ENCODE measurements at regions not wholly inside any gene's neighbourhood (a gene's known extent, or its start where the extent isn't known, plus 50 kb on each side); places are given as distances from the start of the nearest gene placed in this dataset.

- no peak for DNase-seq
Observed at GRCh38 chr18:40929399-40929798, 1025.6 kb upstream of the PIK3C3 start.

DNA sequence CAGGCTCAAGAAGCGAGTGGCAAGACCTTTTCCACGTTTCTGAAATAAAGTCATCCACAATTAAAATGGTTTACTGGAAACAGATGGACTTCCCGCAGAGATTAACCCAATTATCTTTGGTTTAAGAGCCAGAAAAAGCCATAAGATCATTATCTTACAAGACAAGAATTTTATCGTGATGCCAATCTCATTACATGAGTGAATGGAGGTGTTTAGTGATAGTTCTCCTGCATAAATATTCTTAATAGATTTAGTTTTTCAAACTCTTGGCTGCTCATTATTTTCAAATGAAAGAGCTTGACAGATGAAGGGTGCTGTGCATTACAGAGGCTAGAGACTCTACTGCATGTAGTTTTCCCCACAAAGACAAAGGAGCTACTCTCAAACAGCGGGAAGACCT, 1028.4 kb upstream of the PIK3C3 start:
- DNase-seq, result no peak

DNA sequence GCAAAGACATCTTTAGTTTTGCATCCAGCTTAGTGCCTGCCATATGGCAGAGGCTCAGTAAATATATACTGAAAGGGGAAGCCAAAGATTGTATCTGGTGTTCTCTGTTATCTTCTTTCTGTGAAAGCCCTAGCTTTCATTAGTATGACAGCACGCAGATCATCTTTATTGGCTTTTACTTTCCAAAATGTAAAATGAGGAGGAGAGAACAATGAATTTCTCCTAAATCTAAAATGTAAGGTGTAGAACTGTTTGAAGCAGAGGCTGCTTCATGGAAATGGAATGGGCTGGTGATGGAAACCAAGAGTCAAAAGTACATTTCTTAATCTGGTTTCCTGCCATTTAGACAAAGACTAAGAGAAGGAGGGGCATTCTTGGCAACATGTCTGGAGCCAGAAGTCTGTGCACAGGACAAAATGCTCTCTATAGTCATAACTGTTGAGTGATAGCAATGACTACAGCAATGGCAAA, 1029.9 kb upstream of the PIK3C3 start:
- DNase-seq, result no peak

DNA sequence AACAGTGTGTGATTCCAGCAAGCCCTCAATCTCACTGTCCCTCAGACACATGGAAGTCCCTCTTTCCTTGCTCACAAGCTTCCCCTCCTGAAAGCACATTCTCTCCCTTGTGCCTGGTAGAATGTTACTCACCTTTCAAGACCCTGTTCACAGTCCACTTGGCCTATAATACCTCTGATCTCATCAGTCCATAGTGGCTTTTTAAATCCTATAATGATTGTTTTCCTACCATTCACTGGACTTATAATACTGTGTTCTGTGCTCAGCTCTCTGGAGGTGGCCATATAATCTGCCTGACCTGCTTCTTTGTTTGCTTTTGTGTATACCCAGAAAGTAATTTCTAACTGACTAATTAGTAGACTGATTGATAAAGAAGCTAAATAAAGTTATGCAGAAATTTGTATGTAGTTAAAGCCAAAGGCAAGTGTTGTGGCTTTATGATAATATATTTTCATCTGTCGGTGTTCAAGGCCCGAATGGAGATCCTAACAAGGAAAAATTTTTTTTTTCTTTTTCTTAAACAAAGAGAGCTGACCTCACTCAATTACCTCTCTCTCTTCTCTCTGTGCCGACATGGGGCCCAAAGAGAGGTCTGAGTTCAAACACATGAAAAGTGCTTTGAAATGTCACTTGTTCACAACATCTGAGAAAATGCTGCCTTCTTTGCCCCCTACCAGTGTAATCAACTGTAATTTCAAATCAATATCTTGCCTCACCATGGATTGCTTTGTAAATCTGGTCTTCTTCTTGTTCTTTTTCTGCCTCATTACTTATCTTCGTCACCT, 1033.0 kb upstream of the PIK3C3 start:
- no peak for DNase-seq

DNA sequence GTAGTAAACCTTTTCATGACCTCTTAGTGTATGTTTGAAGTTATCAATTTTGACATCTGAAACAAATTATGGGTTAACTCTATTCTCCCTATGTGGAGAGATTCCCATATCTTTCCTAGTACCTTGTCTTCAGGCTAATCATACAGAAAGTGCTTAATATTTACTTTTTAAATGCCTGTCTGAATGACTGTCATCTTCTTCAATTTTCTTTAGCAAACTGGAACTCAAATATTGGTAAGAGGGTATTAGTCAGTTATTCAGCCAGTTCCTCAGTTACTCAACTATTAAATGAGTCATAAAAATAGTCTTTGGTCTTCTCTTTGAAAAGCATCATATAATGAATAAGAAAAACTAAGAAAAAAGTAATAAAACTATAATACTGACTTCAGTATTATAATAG, 1038.0 kb upstream of the PIK3C3 start:
- no peak for DNase-seq

DNA sequence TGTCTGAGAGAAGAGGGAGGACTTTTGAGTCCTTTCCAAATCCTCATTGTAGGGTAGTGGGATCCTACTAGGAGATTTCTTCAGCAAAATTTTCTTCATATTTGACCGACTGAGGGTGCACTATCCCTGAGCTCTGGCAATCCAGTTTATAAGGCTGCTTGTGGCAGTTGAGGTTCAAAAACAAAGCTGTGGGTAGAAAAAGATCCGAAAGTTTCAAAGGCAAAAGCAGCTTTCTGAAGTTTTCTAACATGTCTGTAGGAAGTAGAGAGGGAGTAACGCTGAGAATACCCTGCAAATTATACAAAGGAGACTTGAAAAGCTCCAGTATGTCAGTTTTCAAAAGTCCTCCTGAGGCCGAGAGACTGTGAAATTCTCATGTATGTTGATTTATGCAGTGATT, 1039.3 kb upstream of the PIK3C3 start:
- no peak for DNase-seq

DNA sequence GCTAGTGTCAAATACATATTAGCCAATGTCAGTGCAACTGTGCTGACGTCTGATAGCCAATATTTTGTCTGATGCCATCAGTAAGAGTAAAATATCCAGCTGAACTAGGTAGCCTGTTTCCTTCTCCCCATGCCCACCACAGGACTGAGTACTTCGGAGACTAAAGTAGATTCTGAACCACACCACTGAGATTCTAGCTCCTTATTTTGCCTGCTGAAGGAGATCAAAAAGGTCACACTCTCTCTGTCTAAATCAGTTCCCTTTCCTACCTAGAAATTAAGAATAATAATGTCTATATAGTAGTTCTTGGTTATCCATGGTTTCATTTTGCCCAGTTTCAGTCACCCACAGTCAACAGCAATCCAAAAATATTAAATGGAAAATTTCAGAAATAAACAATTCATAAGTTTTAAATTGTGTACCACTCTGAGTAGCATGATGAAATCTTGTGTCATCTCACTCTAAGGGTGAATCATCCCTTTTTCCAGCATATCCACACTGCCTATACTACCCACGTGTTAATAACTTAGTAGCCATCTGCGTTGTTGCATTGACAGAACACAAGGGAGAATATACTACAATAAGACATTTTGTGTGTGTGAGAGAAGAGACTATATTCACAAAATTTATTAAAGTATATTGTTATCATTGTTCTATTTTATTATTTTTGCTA, 1043.3 kb upstream of the PIK3C3 start:
- DNase-seq, result no peak

DNA sequence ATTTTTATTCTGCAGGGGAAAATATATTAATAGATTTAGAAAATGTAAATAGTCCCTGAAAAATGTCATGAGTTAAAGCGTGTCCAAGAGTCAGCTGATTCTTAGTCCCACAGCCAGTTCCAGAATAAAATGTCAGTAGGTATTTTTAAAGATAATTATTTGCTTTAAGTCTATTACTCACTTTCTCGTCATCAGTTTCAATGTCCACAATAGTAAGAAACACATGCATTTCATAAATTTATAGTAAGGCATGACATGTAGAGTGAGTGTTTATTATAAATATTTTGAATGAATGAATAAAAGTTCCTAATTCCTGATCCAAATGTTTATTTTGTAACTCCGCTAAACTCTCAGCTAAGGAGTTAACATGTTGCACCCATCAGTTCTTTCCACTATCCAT, 1044.0 kb upstream of the PIK3C3 start:
- no peak for DNase-seq

GRCh38 chr18:40907842-40908241, 1047.2 kb upstream of the PIK3C3 start:
- DNase-seq, result no peak

DNA sequence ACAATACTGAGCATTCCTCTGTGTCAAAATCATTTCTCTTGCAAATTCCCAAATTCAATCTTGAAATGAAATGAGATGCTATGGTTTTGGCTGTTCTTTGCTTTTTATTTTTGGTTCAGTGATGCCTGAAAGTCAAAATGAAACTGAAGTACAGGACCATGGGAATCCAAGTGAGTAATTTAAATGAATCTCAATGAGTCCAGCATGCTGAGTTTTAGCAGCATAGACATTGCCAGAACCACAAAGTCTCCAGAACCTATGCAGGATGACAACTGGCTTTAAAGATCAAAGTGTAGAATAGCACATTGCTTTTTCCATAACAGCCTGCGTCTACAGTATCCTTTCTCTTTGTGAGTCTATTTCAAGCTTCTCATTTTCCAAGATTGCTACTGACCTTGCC, 1050.7 kb upstream of the PIK3C3 start:
- no peak for DNase-seq

GRCh38 chr18:40902436-40902835, 1052.6 kb upstream of the PIK3C3 start:
- DNase-seq, result no peak

DNA sequence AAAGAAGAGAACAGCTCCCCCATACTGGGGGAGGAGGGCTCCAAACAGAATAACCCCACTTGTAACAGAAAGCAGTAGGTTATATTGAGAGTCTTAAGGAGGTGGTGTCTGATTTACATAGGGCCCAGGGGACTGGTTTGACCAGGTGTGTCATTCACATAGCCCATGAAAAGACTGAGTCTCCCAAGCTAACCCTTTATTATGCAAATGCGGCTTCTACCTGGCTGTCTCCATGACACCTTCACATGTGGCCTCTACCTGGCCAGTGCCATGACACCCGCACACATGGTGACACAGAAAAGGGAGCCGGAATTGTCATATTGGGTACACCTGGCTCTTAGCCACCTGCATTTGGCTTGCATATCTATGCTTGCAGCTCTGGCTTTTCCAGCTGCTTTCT, 1057.2 kb upstream of the PIK3C3 start:
- no peak for DNase-seq

GRCh38 chr18:40883271-40883670, 1071.8 kb upstream of the PIK3C3 start:
- DNase-seq, result no peak

- no peak for DNase-seq
Observed at GRCh38 chr18:40882468-40882867, 1072.6 kb upstream of the PIK3C3 start.

DNA sequence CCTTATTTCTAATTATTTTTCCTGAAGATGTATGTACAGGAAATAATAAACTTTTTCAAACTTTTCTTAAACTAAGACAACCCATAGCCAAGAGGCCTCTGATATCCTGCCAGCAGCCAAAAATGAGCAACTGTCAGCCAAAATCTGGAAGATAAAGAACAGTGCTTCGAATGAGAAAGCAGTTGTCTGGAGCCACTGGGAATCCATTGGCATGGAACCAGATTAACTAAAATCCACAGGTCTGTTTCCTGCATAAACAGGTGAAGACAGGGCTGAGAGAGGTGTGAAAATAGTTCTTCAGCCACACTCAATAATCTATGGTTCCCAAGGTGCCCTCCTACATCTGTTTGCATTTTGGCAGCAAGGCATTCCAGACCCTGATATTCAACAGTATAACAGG, 1076.7 kb upstream of the PIK3C3 start:
- DNase-seq, result no peak

DNA sequence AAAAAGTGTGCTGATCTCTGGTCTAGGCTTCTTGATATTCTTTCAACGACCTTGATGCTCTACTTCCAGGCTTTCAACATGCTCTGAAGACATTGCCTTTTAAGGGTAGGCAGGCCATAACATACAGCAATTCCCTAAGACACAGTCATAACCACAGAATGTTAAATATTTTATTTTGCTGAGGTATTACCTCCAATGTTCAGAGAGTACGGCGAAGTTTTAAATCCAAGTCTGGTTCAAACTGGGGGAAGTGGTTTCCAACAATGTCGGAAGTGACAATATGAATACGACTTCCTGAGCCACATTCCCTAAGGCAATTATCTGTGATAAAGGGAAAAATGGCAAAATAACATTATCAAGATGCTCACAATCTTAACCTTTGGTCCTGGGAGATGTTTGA, 1077.9 kb upstream of the PIK3C3 start:
- DNase-seq, result no peak

GRCh38 chr18:40875101-40875615, 1079.9 kb upstream of the PIK3C3 start:
- no peak for DNase-seq

DNA sequence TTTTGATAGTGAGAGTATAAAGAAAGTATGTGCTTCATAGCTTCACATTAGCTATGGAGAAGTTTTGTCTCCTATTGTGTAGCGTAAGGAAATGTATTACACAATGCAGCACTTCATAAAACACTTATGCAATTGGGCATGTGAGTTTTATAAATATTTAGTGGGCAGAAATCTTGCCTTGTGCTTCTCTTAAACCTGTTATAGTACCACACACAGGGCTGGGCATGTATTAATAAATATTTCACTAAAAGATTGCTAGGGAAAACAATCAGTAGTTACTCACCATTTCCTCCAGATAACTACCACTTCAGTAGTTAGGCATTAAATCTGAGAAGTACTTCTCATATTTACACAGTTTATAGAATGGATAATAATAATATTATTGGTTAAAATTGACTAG, 1080.8 kb upstream of the PIK3C3 start:
- DNase-seq, result no peak

DNA sequence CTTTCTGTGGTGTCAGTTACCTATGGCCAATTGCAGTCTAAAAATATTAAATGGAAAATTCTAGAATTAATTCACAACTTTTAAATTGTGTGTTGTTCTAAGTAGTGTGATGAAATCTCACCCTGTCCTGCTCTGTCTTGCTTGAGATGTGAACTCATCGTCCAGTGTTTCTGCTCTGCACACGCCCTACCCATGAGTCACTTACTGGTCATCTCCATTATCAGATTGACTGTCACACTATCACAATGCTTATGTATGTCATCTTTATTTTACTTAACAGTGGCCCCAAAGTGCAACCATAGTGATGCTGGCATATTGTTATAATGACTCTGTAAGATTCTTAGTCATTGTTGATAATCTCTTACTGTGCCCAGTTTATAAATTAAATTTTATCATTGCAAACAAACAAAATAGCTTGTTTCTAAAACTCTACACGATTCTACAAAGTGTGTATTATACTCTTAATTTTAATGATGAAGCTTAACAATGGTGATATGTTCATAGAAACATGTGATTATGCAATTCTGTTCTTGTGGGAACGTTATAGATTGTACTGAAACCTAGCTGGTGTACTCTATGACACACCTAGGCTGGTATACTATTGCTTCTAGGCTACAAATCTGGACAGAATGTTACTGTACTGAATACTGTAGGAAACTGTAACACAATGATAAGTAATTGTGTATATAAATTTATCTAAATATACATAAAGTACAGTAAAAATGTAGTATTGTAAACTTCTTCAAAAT, 1086.8 kb upstream of the PIK3C3 start:
- DNase-seq, result no peak

DNA sequence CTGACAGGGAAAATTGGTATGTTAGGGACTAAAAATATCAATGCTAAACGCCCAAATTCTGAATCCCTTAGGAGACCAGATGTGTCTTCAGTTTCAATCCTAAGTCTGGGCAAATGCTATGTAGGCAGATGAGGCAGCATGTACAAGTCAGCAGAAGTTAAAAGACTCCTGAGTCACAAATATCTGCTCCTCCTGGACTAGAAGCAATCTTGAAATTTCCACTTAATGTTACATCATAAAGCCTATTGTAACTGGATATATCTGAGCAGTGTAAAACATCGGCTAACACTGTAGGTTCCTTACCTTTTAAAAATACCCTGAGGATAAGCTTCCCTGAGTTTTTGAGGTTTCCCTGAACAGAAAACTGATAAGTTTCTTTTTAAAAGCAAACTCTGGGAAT, 1087.6 kb upstream of the PIK3C3 start:
- DNase-seq, result no peak

DNA sequence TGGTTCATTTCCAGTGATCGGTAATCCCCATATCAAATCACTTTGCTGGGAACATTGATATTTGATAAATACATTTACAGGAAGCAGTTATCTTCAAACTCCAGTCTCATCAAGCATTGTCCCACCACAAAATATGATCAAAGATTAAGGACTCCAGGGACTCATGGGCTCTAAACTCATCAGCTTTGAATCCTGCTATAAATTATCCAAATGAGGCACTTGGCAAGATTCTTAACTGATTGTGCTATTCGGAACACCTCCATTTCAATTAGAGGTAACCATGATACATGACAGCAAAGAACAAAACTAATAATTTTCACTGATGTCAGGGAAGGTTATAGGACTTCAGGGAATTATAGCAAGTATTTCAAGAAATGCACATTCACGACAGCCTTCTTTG, 1088.1 kb upstream of the PIK3C3 start:
- DNase-seq, result no peak

GRCh38 chr18:40866013-40866645, 1088.9 kb upstream of the PIK3C3 start:
- no peak for DNase-seq

DNA sequence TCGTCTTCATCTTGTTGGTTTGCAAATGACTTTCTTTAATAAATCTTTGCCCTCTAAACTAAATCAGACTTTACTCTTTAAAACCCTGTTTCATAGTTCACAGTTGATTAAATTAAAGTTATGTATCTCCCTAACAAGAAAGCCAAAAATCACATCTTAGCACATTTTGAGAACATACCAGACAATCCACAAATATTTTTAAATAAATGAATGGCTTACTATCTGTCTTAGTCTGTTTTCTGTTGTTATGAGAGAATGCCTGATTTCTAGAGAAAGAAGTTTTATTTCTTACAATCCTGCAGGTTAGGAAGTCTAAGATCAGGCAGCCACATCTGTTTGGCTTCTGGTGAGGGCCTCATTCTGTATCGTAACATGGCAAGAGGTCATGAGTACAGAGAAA, 1090.2 kb upstream of the PIK3C3 start:
- no peak for DNase-seq

Data from CD4-positive, alpha-beta T cell treated with Interleukin-4 for 4 hours (primary cell).